ENCODE measurements at regions not wholly inside any gene's neighbourhood (a gene's known extent, or its start where the extent isn't known, plus 50 kb on each side); places are given as distances from the start of the nearest gene placed in this dataset.

DNA sequence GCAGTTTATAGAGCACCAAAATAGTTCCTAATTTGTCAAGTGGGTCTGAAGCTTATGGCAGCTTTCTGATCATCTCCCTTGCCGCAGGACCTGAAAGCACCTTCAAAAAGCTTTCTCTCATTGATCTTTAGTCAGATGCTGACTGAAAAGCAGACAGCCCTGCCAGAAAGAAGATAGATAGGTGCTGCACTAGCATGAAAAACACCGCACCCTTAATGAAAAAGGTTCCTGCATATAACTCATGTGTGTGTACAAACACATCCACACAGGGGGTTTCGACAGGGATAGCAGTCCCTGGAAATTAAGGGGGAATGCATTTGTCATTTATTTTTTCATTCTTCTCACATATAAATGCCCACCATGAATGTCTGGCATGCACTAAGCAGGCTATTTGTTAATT is 361.7 kb upstream of the SNX7 start:
- no peak for DNase-seq (ENCODE audit: extremely low spot score)
- TF ChIP-seq SP1 (IDR thresholded peaks at IDR 0.05) (no peak), ARNT (IDR thresholded peaks at IDR 0.05) (no peak), CTBP1 (IDR thresholded peaks at IDR 0.05; ENCODE audit: borderline replicate concordance) (no peak), FOXK2 (IDR thresholded peaks at IDR 0.05) (no peak), FOXM1 (IDR thresholded peaks at IDR 0.05; ENCODE audit: borderline replicate concordance) (no peak), ELF4 (IDR thresholded peaks at IDR 0.05) (no peak)
- TF ChIP-seq, protein P1, sequence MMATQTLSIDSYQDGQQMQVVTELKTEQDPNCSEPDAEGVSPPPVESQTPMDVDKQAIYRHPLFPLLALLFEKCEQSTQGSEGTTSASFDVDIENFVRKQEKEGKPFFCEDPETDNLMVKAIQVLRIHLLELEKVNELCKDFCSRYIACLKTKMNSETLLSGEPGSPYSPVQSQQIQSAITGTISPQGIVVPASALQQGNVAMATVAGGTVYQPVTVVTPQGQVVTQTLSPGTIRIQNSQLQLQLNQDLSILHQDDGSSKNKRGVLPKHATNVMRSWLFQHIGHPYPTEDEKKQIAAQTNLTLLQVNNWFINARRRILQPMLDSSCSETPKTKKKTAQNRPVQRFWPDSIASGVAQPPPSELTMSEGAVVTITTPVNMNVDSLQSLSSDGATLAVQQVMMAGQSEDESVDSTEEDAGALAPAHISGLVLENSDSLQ (IDR thresholded peaks at IDR 0.05): no peak
- ChIA-PET POLR2A (no interaction called here), CTCF (interaction anchor here (1.1 kb wide), 1 partner anchor 10 kb away, joined by 4 read pairs; no protein-coding TSS in a partner anchor)

DNA sequence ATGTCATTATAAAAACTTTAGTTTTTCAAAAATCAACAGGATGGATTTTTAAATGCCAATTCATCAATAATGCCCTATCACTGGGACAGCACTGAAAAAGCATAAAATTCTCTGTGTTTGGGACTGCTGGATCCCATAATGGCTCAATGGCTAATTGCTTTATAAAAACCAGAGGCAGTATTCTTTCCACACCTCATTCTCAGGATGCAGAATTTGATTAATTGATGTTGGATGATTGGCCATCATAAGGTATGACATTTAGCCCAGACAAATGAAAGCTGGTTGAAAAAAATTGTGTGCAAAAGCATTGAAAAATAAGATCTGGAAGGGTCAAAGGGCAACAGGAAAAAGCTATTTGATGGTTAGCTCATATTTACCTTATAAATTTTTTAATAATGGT is 362.2 kb upstream of the SNX7 start:
- TF ChIP-seq ELF4 (IDR thresholded peaks at IDR 0.05): no peak
- no peak for TF ChIP-seq TARDBP (IDR thresholded peaks at IDR 0.05)
- no peak for TF ChIP-seq ARNT (IDR thresholded peaks at IDR 0.05)
- TF ChIP-seq HDGF (IDR thresholded peaks at IDR 0.05; ENCODE audit: borderline replicate concordance): no peak
- no peak for TF ChIP-seq SUZ12 (IDR thresholded peaks at IDR 0.05)
- TF ChIP-seq L3MBTL2 (conservative IDR thresholded peaks at IDR 0.05): no peak
- TF ChIP-seq FOXA1 (IDR thresholded peaks at IDR 0.05): no peak
- no peak for TF ChIP-seq NFRKB (IDR thresholded peaks at IDR 0.05)
- TF ChIP-seq ZNF384 (IDR thresholded peaks at IDR 0.05): no peak
- TF ChIP-seq, protein P1 (IDR thresholded peaks at IDR 0.05): no peak
- TF ChIP-seq CTBP1 (IDR thresholded peaks at IDR 0.05; ENCODE audit: borderline replicate concordance): no peak
- DNase-seq (ENCODE audit: extremely low spot score): no peak
- POLR2A ChIA-PET: no interaction called here
- CTCF ChIA-PET: interaction anchor here (1.1 kb wide), 1 partner anchor 9 kb away, joined by 4 read pairs; no protein-coding TSS in a partner anchor

DNA sequence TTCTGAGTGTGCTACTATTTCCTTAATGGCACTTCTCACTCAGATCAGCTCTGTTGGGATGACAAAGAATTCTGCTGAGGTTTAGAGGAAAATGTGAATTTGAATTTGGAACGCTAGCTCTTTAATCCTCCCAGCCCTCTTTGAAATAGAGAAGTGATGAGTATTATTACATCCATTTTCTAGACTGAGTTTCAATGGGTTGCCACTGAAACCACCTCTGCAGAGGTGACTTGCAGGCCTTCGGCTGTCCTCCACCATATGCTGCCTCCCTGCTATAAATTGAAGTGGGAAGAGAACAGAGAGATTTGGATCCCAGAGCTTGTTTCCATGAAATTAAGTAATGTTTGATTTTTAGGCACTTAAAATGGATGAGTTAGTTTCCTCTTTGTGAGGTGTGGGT is 363.2 kb upstream of the SNX7 start:
- ChIA-PET CTCF (no interaction called here), POLR2A (no interaction called here)

DNA sequence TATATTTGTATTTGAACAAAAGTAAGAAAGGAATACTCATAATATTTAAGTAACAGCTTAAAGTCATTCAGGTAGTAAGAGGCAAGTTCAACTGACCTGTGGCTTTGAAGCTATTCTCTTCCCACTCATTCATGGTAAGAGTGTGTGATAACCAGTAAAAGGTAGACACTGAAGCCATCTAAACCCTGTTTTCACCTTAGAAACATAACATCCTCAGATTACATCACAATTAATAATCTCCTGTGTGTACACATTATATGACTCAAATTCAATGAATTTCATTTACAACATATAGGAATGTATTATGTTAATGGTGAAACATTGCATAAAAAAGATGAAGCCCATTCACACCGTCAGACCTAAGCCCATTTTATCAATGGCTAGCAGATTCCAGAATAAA is 364.8 kb upstream of the SNX7 start:
- ChIA-PET POLR2A (no interaction called here), CTCF (no interaction called here)
- TF ChIP-seq ELF4 (IDR thresholded peaks at IDR 0.05): no peak
- no peak for DNase-seq (ENCODE audit: extremely low spot score)

More for the DNA sequence above, 363.2 kb upstream of the SNX7 start:
- DNase-seq (ENCODE audit: extremely low spot score): no peak
- TF ChIP-seq L3MBTL2 (conservative IDR thresholded peaks at IDR 0.05) (no peak), NFRKB (IDR thresholded peaks at IDR 0.05) (no peak), LEF1 (IDR thresholded peaks at IDR 0.05; ENCODE audit: borderline replicate concordance) (no peak), ARNT (IDR thresholded peaks at IDR 0.05) (no peak), ZNF384 (IDR thresholded peaks at IDR 0.05) (no peak), SUZ12 (IDR thresholded peaks at IDR 0.05) (no peak), FOXK2 (IDR thresholded peaks at IDR 0.05) (no peak), ELF4 (IDR thresholded peaks at IDR 0.05) (no peak), FOXM1 (IDR thresholded peaks at IDR 0.05; ENCODE audit: borderline replicate concordance) (no peak)
- TF ChIP-seq, protein P1 (IDR thresholded peaks at IDR 0.05): no peak

DNA sequence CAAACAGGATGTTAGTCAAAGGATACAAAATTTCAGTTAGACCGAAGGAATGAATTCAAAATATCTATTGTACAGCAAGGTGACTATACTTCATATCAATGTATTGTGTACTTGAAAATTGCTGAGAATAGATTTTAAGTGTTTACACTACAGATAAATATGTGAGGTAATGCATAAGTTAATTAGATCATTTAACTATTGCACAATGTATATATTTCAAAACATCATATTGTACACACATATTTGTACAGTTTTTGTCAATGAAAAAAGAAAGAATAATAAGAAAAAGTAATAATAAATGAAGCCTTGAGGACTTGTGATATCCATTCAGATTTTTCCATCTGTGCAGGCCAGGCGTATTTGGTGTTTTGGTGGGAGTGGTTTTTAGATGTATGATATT is 367.4 kb upstream of the SNX7 start:
- ChIA-PET CTCF (no interaction called here), POLR2A (no interaction called here)
- DNase-seq (ENCODE audit: extremely low spot score): no peak
- TF ChIP-seq FOXK2 (IDR thresholded peaks at IDR 0.05) (no peak), ARNT (IDR thresholded peaks at IDR 0.05) (no peak), L3MBTL2 (conservative IDR thresholded peaks at IDR 0.05) (no peak), BHLHE40 (IDR thresholded peaks at IDR 0.05; ENCODE audit: borderline replicate concordance) (no peak), CTBP1 (IDR thresholded peaks at IDR 0.05; ENCODE audit: borderline replicate concordance) (no peak), ZNF384 (IDR thresholded peaks at IDR 0.05) (no peak), TARDBP (IDR thresholded peaks at IDR 0.05) (no peak), FOXA1 (IDR thresholded peaks at IDR 0.05) (no peak), SUZ12 (IDR thresholded peaks at IDR 0.05) (no peak), NFRKB (IDR thresholded peaks at IDR 0.05) (no peak), FOXM1 (IDR thresholded peaks at IDR 0.05; ENCODE audit: borderline replicate concordance) (no peak), ELF4 (IDR thresholded peaks at IDR 0.05) (no peak), SP1 (IDR thresholded peaks at IDR 0.05) (no peak), LEF1 (IDR thresholded peaks at IDR 0.05; ENCODE audit: borderline replicate concordance) (no peak)

GRCh38 chr1:98292994-98293393 is 368.5 kb upstream of the SNX7 start:
- DNase-seq (ENCODE audit: extremely low spot score): no peak
- TF ChIP-seq LEF1 (IDR thresholded peaks at IDR 0.05; ENCODE audit: borderline replicate concordance): no peak
- no peak for TF ChIP-seq NFRKB (IDR thresholded peaks at IDR 0.05)
- no peak for TF ChIP-seq TARDBP (IDR thresholded peaks at IDR 0.05)
- TF ChIP-seq CTBP1 (IDR thresholded peaks at IDR 0.05; ENCODE audit: borderline replicate concordance): no peak
- TF ChIP-seq HDGF (IDR thresholded peaks at IDR 0.05; ENCODE audit: borderline replicate concordance): no peak
- ChIA-PET POLR2A (no interaction called here), CTCF (no interaction called here)

- DNase-seq (ENCODE audit: extremely low spot score): no peak
- no peak for TF ChIP-seq SP1 (IDR thresholded peaks at IDR 0.05)
- no peak for TF ChIP-seq ZNF384 (IDR thresholded peaks at IDR 0.05)
- no peak for TF ChIP-seq FOXA1 (IDR thresholded peaks at IDR 0.05)
- TF ChIP-seq BHLHE40 (IDR thresholded peaks at IDR 0.05; ENCODE audit: borderline replicate concordance): no peak
- no peak for TF ChIP-seq TARDBP (IDR thresholded peaks at IDR 0.05)
- TF ChIP-seq NFRKB (IDR thresholded peaks at IDR 0.05): no peak
- TF ChIP-seq SUZ12 (IDR thresholded peaks at IDR 0.05): no peak
- TF ChIP-seq FOXM1 (IDR thresholded peaks at IDR 0.05; ENCODE audit: borderline replicate concordance): no peak
- TF ChIP-seq CTBP1 (IDR thresholded peaks at IDR 0.05; ENCODE audit: borderline replicate concordance): no peak
- ChIA-PET CTCF (interaction anchor here (1.4 kb wide), 1 partner anchor 11 kb away, joined by 4 read pairs; no protein-coding TSS in a partner anchor), POLR2A (no interaction called here)
These were observed 368.5 kb upstream of the DPYD start for GRCh38 chr1:98289311-98289710.
